ENCODE measurements at regions not wholly inside any gene's neighbourhood (a gene's known extent, or its start where the extent isn't known, plus 50 kb on each side); places are given as distances from the start of the nearest gene placed in this dataset.
"Not testable (repeated sequence)": the region's sequence is repeated elsewhere in the genome, so short reads cannot be mapped to it uniquely, and the experiment has no call there.

- intact Hi-C loops (cut with DNase I) = no loop called here
- 87% methylated on average over 1 of the region's 1 CpG for WGBS
- TF ChIP-seq POLR2A (IDR thresholded peaks at IDR 0.05) (no peak), CTCF (IDR thresholded peaks at IDR 0.05) (no peak), POLR2AphosphoS5 (IDR thresholded peaks at IDR 0.05) (no peak)
Measured at GRCh38 chr1:99370476-99370875, 106.2 kb downstream of the PLPPR4 start.

GRCh38 chr1:99371413-99371812 is 107.1 kb downstream of the PLPPR4 start:
- Histone ChIP-seq H3K27ac (no peak overlapping the region), H3K4me1 (replicated peaks) (no peaks in the 10 kb centered on the region), H3K36me3 (no peaks in the 10 kb centered on the region), H3K27me3 (replicated peaks; ENCODE audit: insufficient read depth) (no peaks in the 10 kb centered on the region), H3K9me3 (no peaks in the 10 kb centered on the region), H3K4me3 (no peak overlapping the region)
- TF ChIP-seq POLR2AphosphoS5 (IDR thresholded peaks at IDR 0.05) (no peak), POLR2A (IDR thresholded peaks at IDR 0.05) (no peak), CTCF (IDR thresholded peaks at IDR 0.05) (no peak)
- no peak for DNase-seq (ENCODE audit: low spot score)
- WGBS = 76% methylated on average over 1 of the region's 1 CpG
- intact Hi-C loops (cut with DNase I) = no loop called here

More at GRCh38 chr1:99370476-99370875, 106.2 kb downstream of the PLPPR4 start:
- no peaks in the 10 kb centered on the region for H3K27me3 ChIP-seq (replicated peaks; ENCODE audit: insufficient read depth)
- no peaks in the 10 kb centered on the region for H3K4me1 ChIP-seq (replicated peaks)
- no peaks in the 10 kb centered on the region for H3K9me3 ChIP-seq
- no peak overlapping the region for H3K4me3 ChIP-seq
- no peaks in the 10 kb centered on the region for H3K36me3 ChIP-seq
- no peak overlapping the region for H3K27ac ChIP-seq
- no peak for DNase-seq (ENCODE audit: low spot score)

- H3K9me3 ChIP-seq = no peaks in the 10 kb centered on the region
- H3K27me3 ChIP-seq (replicated peaks; ENCODE audit: insufficient read depth) = no peaks in the 10 kb centered on the region
- DNase-seq (ENCODE audit: low spot score) = no peak
- H3K27ac ChIP-seq = no peak overlapping the region
- no peaks in the 10 kb centered on the region for H3K4me1 ChIP-seq (replicated peaks)
- WGBS = 47% methylated on average over 9 of the region's 9 CpGs
- no peaks in the 10 kb centered on the region for H3K36me3 ChIP-seq
- no peak for TF ChIP-seq POLR2A (IDR thresholded peaks at IDR 0.05)
- no peak for TF ChIP-seq POLR2AphosphoS5 (IDR thresholded peaks at IDR 0.05)
- no peak for TF ChIP-seq CTCF (IDR thresholded peaks at IDR 0.05)
- intact Hi-C loops (cut with DNase I) = no loop called here
- H3K4me3 ChIP-seq = no peak overlapping the region
Measured at GRCh38 chr1:99374109-99374508, 109.8 kb downstream of the PLPPR4 start.

GRCh38 chr1:99374693-99375092 is 110.4 kb downstream of the PLPPR4 start:
- H3K27me3 ChIP-seq (replicated peaks; ENCODE audit: insufficient read depth); H3K36me3 ChIP-seq; H3K4me3 ChIP-seq; intact Hi-C loops (cut with DNase I); H3K9me3 ChIP-seq; DNase-seq (ENCODE audit: low spot score); H3K27ac ChIP-seq; H3K4me1 ChIP-seq (replicated peaks): not testable (repeated sequence)

GRCh38 chr1:99384021-99384420 is 119.7 kb downstream of the PLPPR4 start:
- no peaks in the 10 kb centered on the region for H3K36me3 ChIP-seq

More at GRCh38 chr1:99384021-99384420, 119.7 kb downstream of the PLPPR4 start:
- intact Hi-C loops (cut with DNase I) = no loop called here
- DNase-seq (ENCODE audit: low spot score) = no peak
- H3K9me3 ChIP-seq = no peaks in the 10 kb centered on the region
- TF ChIP-seq POLR2A (IDR thresholded peaks at IDR 0.05) (no peak), CTCF (IDR thresholded peaks at IDR 0.05) (no peak), POLR2AphosphoS5 (IDR thresholded peaks at IDR 0.05) (no peak)
- H3K27ac ChIP-seq = no peak overlapping the region
- no peak overlapping the region for H3K4me3 ChIP-seq
- H3K4me1 ChIP-seq (replicated peaks) = no peaks in the 10 kb centered on the region
- H3K27me3 ChIP-seq (replicated peaks; ENCODE audit: insufficient read depth) = no peaks in the 10 kb centered on the region
- whole genome bisulfite sequencing = 69% methylated on average over 4 of the region's 4 CpGs
